AG04449 (cell line): ENCODE measurements at regions not wholly inside any gene's neighbourhood (a gene's known extent, or its start where the extent isn't known, plus 50 kb on each side); places are given as distances from the start of the nearest gene placed in this dataset.

Experiments used
- CTCF ChIA-PET: fragments of 350-600 bp; formaldehyde crosslinking; extraction: SDS; loops from one replicate; lab custom pipeline; 2021; ENCODE audit warnings: antibody characterized with exemption; lab: Yijun Ruan, JAX
- POLR2A ChIA-PET: fragments of 400-600, 350-600 bp; formaldehyde crosslinking; extraction: SDS; loops from one replicate; lab custom pipeline; 2020; ENCODE audit warnings: antibody characterized with exemption, inconsistent platforms; lab: Yijun Ruan, JAX
- DNase-seq: peaks from one replicate; pipeline ENCODE4 v3.0.0-alpha.2; 2010; ENCODE audit warnings: low read depth, low spot score
- H3K4me3 ChIP-seq: 2 replicates; pipeline ENCODE4 v1.5.1; 2011; ENCODE audit warnings: low read depth, mild to moderate bottlenecking, control low read depth, low read length
- CTCF ChIP-seq: IDR thresholded peaks from one replicate; pipeline ENCODE4 v1.5.1; 2011; ENCODE audit warnings: mild to moderate bottlenecking, moderate library complexity, low read length, control low read depth, inconsistent platforms; ENCODE audit not compliant: insufficient read depth; ENCODE audit errors: missing control alignments

DNA sequence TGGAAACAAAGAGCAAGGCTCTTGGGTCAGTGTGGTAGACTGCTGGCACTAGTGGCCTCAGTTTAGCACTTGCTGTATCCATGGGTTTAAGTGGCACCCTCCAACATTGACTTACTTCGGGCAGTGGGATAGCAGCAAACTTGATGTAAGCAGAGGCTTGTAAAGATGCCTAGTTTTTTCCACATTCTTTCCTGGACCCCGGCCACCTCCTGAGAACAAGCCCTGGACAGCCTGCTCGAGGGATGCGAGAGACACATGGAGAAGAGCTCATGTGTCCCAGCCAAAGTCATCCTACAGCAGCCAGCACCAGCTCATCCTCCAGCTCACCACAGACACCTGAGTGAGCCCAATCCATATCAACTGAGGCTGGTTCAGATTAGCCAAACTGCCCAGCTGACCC, 142.7 kb upstream of the PCBD1 start:
- no peak for DNase-seq
- no peak for TF ChIP-seq CTCF
- H3K4me3 ChIP-seq: no peak overlapping the region
- ChIA-PET POLR2A (interaction anchor here (0.9 kb wide), 1 partner anchor 49 kb away, joined by 3 read pairs; no protein-coding TSS in a partner anchor), CTCF (no interaction called here)

DNA sequence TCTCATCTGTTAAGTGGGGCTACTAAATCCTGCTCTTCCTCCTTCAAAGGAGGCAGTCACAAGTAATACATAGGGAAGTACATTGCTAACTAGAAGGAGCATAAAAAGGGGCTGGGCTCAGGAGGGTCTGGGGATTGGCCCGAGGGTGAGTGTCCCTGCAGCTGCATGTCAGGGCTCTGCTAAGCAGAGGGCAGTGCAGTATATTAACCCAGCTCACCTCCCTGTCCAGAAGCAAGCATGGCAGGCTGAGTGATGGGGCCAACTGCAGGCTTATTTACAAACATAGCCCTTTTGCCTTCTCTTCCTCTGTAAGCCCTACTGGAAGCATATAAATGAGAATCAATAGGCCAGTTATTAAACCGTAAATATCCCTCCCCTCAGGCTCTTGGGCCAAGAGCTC, 143.2 kb upstream of the PCBD1 start:
- CTCF ChIA-PET: no interaction called here
- TF ChIP-seq CTCF: no peak
- POLR2A ChIA-PET: no interaction called here
- no peak for DNase-seq
- no peak overlapping the region for H3K4me3 ChIP-seq

GRCh38 chr10:71032887-71033286, 144.5 kb upstream of the PCBD1 start:
- DNase-seq: no peak
- no peak for TF ChIP-seq CTCF
- ChIA-PET CTCF (no interaction called here), POLR2A (no interaction called here)
- H3K4me3 ChIP-seq: no peak overlapping the region

- TF ChIP-seq CTCF: no peak
- no peak for DNase-seq
- ChIA-PET POLR2A (no interaction called here), CTCF (no interaction called here)
- no peak overlapping the region for H3K4me3 ChIP-seq
Measured at GRCh38 chr10:71033396-71033980, 145.1 kb upstream of the PCBD1 start.

DNA sequence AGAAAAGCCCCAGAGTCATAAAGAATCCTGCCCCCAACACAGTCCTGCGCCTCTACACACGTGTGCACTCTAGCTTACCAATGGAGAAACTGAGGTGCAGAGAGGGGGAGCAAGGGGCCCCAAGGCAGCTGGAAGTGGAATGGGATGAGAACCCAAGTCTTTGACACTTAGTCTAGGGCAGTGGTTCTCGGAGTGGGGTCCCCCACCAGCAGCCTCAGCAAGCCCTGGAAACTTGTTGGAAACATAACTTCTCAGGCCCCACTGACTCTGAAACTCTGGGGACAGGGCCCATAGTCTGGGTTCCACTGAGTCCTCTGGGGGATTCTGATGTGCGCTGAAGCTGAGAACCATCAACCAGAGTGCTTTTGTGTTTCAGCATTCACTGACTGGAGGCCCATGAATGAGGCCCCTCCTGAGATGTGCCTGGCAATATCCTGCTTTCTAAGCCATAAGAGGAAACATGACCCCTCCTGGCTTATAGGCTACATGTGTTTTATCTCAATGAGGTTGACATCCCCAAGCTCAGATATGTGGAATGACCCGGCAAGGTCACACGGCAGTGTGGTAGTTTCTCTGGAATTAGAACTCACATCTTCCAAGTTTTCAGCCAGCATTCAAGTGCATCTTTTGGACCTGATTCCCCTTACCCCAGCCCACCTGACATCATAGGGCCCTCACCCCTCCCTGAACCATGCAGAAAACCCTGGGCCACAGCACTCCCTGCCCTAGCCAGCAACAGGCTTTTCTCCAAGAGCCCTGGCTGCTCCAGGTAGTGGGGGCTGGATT, 147.3 kb upstream of the PCBD1 start:
- no peak for TF ChIP-seq CTCF
- ChIA-PET CTCF (no interaction called here), POLR2A (no interaction called here)
- DNase-seq: no peak
- H3K4me3 ChIP-seq: no peak overlapping the region

- DNase-seq: no peak
- ChIA-PET POLR2A (no interaction called here), CTCF (no interaction called here)
- TF ChIP-seq CTCF: no peak
- no peak overlapping the region for H3K4me3 ChIP-seq
Measured at GRCh38 chr10:71036297-71036966, 148.1 kb upstream of the PCBD1 start.
